ENCODE measurements at regions not wholly inside any gene's neighbourhood (a gene's known extent, or its start where the extent isn't known, plus 50 kb on each side); places are given as distances from the start of the nearest gene placed in this dataset.

- DNase-seq (ENCODE audit: low read depth): no peak
- no peak overlapping the region for H3K4me3 ChIP-seq (ENCODE audit: low read length)
- TF ChIP-seq CTCF (conservative IDR thresholded peaks at IDR 0.05; ENCODE audit: low read length): no peak
These were observed 180.2 kb downstream of the CCT6B start for GRCh38 chr17:34781071-34781470.

GRCh38 chr17:34780438-34780837, 180.8 kb downstream of the CCT6B start:
- TF ChIP-seq CTCF (conservative IDR thresholded peaks at IDR 0.05; ENCODE audit: low read length): no peak
- H3K4me3 ChIP-seq (ENCODE audit: low read length): no peak overlapping the region
- DNase-seq (ENCODE audit: low read depth): no peak

DNA sequence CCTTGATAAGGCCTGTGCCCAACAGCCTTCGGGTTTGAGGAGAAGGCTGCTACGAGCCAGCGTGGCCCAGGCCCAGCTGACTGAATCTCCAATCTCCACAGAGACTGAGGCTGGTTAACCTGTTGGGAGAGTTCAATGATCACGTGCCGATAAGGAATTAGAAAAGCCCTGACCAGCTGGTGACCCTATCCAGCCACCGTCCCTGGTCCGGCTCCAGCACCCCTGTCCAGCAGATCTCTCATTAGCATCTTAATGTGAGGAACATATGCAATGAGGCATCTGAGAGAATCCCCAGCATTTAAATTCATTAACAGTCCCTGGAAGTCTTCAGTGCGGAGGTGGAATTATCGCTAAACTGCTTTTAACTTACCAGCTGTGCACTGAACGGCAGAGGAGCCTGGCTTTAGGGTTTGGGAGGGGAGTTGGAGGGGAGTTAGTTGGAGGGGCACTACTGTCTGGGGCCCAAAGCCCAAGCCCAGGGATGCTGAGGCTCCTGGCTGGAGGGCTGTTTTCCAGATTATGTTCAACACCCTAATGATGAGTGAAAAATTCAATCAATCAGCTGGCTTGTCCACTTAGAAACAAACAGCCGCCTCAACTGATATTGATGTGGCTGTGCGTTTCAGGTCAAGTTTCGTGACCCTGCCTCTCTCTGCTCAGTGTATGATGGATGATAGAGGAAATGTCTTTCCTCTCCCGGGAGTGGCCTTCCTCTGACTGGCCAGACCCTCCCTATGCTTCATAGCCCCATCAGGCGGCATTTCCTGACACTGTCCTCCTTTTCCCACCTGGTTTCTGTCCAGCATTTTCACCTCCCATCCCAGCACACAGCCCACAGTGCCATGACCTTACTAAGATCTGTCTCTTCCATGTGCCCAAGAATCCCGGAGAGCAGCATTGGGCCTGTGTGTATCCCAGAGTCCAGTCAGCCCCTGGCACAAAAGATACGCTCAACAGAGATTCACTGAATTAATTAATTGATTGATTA, 184.5 kb downstream of the CCT6B start:
- no peak for DNase-seq (ENCODE audit: low read depth)
- TF ChIP-seq CTCF (conservative IDR thresholded peaks at IDR 0.05; ENCODE audit: low read length): no peak

DNA sequence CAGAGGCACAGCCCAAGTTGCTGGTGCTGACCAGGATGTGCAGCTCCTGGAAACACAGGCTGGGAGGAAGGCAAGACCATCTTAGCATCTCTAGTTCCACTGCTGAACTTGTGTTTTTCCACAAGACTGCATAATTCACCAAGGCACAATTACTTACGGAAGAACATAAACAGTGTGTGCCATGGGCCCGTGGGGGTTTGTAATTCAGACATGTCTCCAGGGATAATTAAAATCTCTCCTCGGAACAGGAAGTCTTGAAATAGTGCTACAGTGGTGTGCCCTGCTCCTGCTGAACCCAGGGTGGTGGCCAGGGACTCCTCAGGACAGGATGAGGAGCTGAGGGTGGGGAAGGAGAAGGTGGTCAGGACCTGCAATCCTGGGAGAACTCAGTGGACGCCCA, 188.2 kb downstream of the CCT6B start:
- TF ChIP-seq CTCF (conservative IDR thresholded peaks at IDR 0.05; ENCODE audit: low read length): no peak
- H3K4me3 ChIP-seq (ENCODE audit: low read length): no peak overlapping the region
- no peak for DNase-seq (ENCODE audit: low read depth)

More for the DNA sequence above, 184.5 kb downstream of the CCT6B start:
- no peak overlapping the region for H3K4me3 ChIP-seq (ENCODE audit: low read length)

- DNase-seq (ENCODE audit: low read depth): no peak
- no peak for TF ChIP-seq CTCF (conservative IDR thresholded peaks at IDR 0.05; ENCODE audit: low read length)
- no peak overlapping the region for H3K4me3 ChIP-seq (ENCODE audit: low read length)
These were observed 189.4 kb downstream of the CCT6B start for GRCh38 chr17:34771891-34772290.

- no peak overlapping the region for H3K4me3 ChIP-seq (ENCODE audit: low read length)
- TF ChIP-seq CTCF (conservative IDR thresholded peaks at IDR 0.05; ENCODE audit: low read length): no peak
- DNase-seq (ENCODE audit: low read depth): no peak
These were observed 190.7 kb downstream of the CCT6B start for GRCh38 chr17:34770586-34770985.

- no peak for DNase-seq (ENCODE audit: low read depth)
These were observed 190.5 kb downstream of the TMEM132E start for GRCh38 chr17:34769899-34770298.

More at GRCh38 chr17:34769899-34770298, 190.5 kb downstream of the TMEM132E start:
- TF ChIP-seq CTCF (conservative IDR thresholded peaks at IDR 0.05; ENCODE audit: low read length): no peak
- no peak overlapping the region for H3K4me3 ChIP-seq (ENCODE audit: low read length)

Measured in AG10803 (cell line).